Activated T-cell treated with anti-CD3 and anti-CD28 coated beads for 48 hours (primary cell): ENCODE measurements at regions not wholly inside any gene's neighbourhood (a gene's known extent, or its start where the extent isn't known, plus 50 kb on each side); places are given as distances from the start of the nearest gene placed in this dataset.
"Not testable (repeated sequence)": the region's sequence is repeated elsewhere in the genome, so short reads cannot be mapped to it uniquely, and the experiment has no call there.

Source experiments
- DNase-seq: peaks from one replicate; pipeline ENCODE4 v3.0.0-alpha.2; 2020; ENCODE audit warnings: low read depth

DNA sequence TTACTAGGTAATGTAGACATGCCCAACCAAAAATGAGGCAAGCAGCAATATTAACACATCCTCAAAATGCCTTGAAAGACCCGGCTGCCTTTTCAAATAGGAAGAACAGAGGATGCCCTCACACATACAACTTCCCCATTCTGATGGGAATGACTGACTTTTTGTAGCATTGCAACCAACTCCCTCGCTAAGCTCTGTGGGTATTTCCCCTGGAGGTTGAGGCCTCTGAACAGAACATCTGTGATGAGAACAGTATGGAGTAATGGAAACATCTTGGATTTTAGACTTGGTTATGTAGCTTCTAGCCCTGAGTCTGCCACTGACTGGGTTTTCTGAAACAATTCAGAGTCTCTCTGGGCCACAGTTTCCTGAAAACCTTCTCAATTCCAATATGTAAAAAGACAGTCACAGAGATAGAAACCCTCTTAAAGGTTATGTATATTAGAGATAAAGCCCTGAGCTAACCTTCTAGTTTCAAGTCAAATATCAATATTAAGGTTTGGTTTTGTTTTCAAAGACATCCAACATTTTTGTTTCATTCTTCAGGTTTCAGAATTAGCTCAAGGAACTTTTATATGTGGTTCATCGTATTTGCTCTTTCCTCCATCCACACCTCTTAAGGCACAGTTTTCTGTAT lies 311.5 kb downstream of the SETD4 start:
- DNase-seq = no peak

DNA sequence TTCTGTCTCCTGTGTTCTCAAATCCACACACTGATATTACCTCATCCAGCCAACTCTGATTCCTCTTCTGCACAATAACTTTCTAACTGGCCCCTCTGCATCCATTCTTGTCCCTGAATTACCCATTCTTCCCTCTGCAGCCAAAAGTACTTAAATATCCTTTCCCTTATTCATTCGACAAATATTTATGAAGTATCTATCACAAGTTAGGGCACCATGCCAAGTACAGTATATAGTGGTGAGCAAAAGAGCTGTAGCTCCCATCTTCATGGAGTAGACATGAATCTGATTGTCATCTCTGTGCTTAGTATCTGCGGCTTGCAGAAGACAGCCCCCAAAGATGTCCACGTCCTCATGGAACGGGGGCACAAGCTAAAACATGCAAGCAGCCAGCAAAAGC lies 316.8 kb downstream of the SETD4 start:
- no peak for DNase-seq

DNA sequence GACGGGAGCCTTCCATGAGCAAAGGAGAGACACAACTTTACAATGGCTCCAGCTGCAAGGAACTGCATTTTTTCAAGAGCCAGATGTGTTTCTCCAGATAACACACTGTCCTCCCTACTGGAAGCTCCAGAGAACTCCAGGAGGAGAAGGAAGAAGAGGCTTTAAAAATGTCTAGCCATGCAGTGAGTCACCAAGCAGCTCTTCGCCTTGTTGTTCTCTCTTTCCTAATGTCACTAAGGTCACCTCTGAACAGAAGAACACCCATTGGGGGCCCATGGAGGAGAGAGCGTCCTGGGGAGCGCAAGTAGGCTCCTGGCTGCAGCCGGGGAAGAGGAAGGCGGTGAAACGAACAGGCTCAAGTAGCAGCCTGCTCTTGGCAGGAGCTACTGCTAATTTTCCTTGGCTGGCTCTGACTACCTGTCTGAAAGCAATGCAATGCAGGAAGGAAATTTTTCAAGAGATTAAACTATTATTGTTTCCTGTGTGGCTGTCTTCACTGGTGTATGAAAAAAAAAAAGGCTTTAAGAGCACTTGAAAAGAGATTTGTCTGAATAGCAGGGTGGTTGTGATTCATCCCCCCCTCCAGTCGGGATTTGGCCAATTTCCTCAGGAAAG lies 321.9 kb downstream of the SETD4 start:
- no peak for DNase-seq

DNA sequence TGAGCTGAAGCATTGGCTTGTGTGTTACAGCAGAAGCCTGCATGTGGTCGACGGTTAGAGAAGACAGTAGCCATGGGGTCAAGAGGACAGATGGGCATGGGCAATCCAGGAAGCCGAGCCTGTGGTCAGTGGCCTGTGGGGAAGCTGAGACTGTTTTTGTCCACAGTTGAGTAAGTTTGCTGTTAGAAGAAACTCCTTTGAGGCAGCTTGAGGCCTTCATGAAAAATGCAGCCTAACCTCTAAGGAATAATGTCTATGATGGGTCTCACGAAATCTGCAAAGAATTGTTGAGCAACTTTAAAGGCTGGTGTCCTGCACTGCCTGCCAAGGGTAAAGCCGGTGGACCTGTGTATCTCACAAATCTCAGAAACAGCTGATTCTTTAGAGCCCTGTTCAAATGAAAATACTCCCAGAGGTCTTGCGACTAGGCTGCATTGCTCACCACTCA lies 322.4 kb downstream of the SETD4 start:
- DNase-seq = no peak

DNA sequence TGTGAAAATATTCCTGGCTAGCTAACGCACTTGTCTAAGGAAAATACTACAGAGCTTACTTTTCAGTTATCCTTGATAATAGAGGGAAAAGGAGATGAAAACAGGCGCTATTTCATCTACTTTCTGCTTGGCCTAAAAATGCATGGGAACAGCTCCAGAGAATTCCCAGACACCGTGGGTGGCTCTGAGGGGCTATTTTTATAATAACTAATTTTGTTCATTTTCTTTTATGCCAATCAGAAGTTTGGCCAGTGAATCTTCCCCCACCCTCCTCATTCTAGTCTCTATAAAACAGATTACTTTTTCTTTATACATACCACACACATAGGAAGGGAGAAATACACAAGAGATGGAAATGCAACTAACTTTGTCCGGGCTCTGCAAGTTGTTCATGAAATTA lies 322.9 kb downstream of the SETD4 start:
- DNase-seq = no peak

DNA sequence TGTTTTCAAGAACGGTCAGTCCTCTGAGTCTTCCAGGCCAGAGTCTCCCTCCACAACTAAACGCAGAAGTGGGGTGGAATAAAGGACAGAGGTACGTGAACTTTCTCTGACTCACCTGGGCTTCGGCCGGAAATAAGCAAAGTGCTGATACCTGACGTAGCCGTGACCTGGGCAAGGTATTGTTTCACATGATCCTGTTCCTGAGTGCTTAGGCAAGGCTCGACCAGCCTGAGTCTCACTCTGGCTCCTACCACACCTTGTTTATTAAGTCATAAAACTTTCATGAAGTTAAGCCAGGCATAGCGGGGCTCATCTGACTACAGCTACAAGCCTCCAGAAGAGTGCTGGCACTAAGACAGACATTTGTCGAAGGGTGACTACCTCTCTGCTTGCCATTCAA lies 327.5 kb downstream of the SETD4 start:
- DNase-seq = no peak

DNA sequence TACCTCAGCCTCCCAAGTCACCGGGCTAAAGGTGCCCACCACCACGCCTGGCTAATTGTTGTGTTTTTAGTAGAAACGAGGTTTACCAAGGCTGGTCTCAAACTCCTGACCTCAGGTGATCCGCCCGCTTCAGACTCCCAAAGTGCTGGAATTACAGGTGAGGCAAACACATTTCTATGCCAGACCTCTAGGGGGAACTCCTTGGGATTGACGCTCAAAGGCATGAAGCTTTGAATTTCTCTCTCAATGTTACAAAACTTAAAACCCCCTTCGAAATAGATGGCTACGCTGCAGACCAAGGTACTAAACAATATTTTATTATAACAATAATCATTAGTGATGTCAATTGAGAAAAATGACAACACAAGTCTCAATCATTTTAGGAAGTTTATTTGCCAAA lies 330.0 kb downstream of the SETD4 start:
- DNase-seq = no peak

DNA sequence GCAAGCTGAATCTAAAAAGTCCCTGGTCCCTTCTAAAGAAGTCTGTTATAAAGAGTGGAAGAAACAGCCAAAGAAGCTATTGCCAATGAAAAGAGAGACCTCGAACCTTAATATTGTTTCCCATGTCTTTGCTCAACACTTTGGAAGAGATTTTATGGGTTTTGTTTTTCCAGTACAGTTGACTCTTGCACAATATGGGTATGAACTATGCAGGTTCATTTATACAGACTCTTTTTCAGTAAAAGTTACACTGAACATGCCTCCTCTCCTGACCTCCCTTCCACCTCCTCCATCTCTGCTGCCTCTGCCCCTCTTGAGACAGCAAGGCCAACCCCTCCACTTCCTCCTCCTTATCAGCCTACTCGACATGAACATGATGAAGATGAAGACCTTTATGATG lies 332.5 kb downstream of the SETD4 start:
- no peak for DNase-seq

DNA sequence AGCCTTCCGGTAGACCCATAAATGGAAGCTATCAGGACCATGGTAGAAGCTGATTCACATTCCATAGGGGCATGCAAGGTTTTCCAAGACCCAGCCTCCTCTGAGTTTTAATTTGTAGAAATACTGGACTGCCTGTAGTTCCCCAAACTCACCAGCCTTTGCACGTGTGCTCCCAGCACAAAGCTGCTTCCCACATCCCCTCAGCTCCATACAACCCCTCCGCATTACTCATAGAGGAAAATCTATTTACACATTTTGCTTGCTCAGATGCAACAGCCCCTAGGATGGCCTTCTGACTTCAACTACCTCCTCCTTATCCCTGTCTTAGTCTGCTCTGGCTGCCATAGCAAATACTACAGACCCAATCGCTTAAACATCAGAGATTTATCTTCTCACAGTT lies 336.2 kb downstream of the SETD4 start:
- DNase-seq = no peak

DNA sequence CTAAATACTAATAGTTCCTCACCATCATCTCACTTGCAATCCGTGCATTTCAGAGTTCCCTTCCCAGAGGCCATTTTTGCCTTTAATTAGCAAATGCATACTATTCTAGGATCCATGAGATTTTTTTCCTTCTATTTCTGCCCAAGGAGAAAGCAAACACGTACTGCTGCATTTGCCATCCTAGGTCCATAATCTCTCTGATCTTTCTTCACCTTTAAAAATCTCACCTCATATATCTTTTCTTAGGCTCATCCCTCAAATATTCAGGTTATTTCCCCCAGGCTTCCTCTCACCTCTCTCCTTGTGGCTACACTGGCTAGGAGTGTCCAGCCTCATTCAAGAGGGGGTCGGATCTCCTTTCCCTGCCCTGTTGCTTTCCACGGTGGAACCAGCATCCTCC lies 338.6 kb downstream of the SETD4 start:
- DNase-seq = no peak

DNA sequence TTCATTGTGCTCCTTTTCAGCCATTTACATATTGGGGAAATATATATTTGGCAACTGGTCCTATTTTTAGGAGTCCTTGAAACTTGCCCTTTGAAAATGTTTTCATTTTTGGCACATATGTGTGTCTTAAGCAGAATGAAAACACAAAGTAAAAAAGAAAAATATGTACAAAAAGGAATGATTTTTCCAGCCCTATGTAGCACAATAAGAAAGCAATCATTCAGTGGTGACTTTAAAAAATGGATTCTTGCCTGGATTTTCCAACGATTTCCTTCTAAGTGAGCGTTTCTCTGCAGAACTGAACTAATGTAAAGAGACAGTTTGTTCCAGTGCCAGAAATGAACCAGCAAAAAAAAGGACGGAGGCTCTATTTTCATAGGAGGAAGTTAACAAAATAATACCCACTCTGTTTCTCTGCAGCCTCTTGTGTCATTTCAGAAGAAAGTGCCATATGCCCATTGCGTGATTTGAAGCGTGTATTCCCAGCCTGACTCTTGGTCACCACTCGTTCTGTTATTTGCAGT lies 340.1 kb downstream of the SETD4 start:
- no peak for DNase-seq

DNA sequence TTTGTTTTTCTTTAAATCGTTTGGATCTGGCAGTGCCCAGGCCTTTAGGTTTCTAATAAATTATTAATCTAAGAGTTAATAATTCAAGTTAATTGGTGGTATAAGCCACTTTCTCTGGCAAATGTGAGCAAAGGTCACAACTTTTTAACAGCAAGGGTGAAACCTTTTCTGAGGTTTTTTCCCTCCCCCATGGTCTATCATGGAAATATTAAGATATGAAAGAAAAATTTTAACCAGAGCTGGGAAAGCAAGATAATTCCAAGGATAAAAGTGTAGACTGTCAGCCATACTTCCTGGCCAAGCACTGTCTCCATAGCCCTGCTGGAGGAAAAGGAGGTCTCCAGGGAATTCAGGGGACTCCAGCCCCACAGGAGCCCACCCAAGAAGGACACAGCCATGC lies 341.2 kb downstream of the SETD4 start:
- DNase-seq = no peak

DNA sequence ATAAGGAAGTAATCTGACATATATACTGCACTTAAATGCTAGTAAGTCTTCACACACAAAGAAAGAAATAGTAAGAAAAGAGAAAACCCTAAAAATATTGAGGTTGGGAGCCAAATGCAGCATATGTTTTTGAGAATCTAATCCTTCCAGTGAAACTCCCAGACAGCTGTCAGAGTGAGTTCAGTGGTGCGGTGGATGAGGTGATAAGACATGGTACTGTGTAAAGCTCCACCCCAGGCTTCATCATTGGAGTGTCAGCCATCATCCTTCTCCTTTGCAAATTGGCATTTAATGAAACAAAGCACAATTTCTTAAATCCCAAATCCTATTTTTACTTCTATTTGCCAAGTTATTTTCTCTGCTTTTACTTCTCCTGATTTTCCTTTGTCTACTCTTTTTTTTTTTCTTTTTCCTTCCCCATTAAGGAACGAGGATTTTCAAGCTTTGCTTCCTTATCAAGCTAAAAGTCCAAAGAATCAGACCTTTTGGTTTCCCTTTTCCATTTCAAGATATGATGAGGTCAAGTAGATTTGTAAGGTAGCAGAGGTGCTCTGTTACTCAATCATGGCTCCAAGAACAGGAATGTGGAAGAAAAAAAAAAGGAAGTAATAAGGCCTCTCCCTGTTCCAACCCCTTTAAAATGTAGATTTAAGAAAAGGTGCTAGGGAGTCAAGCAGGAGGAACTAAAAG lies 343.3 kb downstream of the SETD4 start:
- no peak for DNase-seq

DNA sequence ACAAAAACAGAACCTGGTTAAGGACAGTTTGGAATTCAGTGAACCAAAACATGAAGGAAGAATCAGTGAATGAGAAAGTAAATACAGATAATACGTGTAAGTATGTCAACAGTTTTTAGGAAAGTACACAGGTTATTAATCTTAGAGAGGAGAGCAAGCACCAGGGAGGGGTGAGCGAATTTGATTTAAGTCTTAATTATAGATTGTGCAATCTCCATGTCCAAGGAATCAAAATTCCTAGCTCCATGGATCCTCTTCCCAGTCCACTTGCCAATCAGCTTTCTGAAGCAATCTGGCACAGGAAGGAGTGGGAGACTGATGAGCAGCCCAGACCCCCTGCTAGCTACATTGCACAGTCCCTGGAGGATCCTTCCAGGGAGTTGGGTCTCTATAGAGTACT lies 346.4 kb downstream of the SETD4 start:
- no peak for DNase-seq

DNA sequence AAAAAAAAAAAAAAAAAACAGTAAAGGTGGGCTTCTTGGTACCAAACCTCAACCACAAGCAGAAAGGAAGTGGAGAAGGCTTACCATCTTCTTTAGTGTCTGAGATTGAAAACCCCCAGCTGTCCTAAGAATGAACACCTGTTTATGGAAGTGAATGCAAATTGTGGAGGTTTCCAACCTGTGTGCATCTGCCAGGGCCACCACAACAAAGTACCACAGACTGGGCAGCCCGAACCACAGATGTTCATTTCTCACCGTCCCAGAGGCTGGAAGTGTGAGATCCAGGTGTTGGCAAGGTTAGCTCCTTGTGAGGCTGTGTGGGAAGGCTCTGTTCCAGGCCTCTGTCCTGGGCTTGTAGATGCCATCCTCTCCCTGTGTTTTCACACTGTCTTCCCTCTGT lies 348.7 kb downstream of the SETD4 start:
- no peak for DNase-seq

DNA sequence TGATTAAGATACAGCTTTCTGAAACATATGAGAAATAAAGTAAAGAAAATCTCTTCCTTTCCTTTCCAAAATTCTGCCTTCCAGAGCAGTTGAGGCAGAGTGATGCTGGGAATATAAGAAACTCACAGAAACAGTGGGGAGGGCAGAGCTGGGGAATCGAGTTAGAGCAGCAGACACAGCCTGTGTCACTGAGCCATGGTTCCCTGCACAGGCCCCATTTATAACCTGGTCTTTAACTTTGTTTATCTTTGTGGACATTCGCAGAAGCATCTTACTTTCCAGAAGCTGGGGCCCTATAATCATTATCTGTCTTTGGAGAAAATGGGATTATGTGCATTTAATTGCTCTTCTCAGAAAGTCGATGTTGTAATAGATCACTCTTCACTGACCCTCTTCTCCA lies 349.1 kb downstream of the SETD4 start:
- no peak for DNase-seq

DNA sequence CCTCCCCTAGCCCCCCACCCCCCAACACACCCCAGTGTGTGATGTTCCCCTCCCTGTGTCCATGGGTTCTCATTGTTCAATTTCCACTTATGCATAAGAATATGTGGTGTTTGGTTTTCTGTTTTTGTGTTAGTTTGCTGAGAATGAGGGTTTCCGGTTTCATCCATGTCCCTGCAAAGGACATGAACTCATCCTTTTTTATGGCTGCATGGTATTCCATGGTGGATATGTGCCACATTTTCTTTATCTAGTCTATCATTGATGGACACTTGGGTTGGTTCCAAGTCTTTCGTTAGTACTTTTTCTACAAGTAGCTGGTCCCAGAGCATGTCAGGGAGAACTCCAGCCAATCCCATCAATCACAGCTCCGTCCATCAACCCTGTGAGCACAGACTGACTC lies 350.3 kb downstream of the SETD4 start:
- DNase-seq = not testable (repeated sequence)

DNA sequence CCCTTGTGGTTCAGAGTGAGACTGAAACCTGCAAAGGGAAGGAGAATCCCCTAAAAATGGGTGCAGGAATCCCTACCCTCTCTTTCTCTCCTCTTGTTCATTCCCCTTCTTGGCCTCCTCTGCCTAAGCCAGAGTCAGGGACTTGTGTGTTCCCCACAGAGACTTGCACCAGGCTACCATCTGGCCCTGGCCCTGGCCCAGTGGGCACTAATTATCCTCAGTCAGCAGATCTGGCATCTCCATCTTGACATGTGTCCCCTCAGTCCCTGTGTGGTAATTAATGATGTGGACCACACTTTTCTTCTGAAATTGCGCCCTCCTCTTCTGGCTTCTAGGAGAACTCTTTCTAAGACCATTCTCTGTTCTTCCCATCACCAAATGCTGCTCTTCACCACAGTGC lies 354.4 kb downstream of the SETD4 start:
- DNase-seq = no peak

DNA sequence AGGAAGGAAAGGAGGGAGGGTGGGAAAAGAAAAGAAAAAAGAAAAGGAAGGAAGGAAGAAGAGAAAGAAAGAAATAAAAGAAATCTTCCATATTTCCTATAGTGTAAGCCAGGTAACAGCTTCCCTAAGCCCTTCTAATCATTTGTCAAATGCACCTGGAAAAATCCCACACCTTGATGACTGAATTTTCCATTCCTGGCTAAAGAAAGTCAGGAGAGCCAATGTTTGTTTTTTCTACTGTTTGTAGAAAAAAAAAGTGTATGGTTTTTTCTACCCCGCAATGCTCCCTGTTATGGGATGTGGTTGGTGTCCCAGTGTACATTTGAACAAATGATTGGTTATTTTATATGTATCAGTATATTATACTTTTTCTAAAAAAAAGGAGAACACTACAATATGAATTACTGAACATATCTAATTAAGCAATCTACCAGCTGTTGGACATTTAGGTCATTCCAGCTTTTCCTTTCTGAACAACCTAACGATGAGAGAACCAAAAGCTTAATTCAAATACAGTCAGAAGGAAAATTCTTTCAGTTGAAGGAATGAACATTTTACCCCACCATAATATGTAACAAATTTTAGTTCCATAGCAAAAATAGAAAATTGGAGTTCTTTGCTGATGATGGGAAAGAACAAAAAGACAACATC lies 355.0 kb downstream of the SETD4 start:
- no peak for DNase-seq

DNA sequence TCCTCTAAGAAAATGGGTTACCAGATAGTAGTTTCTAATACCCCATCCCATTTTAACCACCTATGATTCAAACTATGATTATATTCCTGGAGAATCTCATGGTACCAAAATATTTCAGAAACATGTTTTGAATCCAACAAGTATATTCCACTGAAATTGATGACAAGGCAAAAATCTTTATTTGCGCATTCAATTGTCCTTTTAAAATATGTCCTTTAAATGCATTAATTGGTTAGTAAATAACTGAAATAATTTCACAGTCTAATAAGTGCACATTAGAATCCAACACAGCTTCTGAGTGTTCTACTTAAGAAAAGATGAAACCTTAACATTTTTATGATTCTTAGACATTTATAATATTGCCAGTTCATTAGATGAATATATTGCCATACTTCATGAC lies 356.6 kb downstream of the SETD4 start:
- no peak for DNase-seq

DNA sequence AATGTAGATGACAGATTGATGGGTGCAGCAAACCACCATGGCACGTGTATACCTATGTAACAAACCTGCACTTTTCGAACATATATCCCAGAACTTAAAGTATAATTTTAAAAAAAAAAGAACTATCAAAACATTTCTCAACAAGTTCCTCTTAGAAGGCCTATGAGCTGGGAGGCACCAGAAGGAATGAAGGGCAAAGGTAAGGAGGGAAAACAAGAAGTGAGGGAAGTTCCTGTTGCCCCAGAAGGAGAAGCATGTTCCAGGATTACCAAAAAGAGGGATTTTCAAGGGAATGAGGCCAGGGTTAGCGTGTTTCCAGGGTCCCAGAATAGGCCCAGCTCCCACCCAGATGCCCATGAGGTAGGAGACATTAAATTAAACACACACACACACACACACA lies 361.0 kb downstream of the SETD4 start:
- DNase-seq = no peak

DNA sequence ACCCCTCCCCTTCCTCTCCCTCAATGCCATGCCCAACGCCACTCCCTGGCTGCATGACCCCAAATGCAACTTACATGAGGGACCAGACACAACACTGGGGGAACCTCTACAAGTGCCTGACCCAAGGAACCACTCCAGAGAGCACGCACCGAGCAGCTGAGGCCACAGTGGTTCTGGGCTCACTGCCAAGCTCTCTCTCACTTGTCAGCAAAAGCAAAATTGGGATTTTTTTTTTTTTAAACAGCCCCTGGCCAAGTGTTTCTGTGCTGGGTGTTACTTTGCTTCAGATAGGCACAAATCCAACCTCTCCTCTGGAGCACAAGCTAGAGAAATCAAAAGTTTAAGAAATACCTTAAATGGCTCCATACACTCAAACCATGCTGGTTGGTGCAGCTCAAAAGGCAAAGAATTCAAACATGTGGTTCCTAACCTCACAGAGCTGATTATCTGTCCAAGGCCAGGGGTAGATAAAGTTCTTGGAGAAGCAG lies 363.0 kb downstream of the SETD4 start:
- no peak for DNase-seq

DNA sequence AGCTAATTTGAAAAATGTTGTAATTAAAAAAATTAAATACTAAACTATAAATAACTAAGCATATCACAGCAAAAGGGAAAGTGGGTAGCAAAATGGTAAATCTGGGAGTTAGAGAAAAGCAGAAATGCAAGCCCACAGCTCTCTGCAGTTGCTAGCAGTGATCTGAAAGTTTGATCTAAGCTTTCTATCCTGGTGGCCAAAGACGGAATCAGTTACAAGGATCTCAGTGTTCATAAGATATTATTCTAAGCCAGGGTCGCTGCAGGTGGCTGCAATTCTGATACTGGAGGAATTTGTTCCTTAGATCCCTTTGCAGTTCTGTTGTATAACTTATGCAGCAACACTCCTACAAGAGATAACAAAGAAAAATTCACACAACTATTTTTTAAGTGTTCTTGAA lies 363.7 kb downstream of the SETD4 start:
- no peak for DNase-seq
